ENCODE measurements at regions not wholly inside any gene's neighbourhood (a gene's known extent, or its start where the extent isn't known, plus 50 kb on each side); places are given as distances from the start of the nearest gene placed in this dataset.

DNA sequence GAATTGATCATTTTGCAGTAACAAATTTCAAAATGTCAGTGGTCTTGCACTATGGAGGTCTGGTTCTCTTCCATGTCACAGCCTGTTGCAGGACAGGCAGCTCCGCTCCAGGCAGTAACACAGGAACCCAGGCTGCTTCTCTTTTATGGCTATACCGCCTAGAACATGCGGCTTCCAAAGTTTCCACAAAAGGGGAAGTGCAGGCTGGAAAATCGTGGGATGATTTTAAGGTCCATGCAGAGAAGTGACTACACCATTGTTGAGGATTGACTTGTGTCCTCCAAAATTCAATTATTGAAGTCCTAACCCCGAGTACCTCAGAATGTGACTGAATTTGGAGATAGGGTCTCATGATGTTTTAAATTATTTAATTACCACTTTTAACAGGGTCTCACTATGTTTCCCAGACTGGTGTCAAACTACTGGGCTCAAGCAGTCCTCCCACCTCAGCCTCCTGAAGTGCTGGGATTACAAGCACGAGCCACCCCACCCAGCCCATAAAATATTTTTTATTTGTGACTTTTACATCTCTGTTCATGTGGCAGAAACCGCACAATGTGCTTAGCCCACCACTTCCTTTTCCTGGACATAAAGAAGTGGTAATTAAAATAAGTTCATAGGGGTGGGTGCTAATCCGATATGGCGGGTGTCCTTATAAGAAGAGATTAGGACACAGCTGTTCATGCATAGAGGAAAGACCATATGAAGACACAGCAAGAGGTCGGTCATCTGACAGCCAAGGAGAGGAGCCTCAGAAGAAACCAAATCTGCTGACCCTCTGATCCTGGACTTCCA, 279.2 kb upstream of the RPL38 start:
- no peak overlapping the region for H3K4me3 ChIP-seq (ENCODE audit: control insufficient read depth, low read depth, low read length)
- DNase-seq (ENCODE audit: low read depth): no peak
- TF ChIP-seq, protein P1, sequence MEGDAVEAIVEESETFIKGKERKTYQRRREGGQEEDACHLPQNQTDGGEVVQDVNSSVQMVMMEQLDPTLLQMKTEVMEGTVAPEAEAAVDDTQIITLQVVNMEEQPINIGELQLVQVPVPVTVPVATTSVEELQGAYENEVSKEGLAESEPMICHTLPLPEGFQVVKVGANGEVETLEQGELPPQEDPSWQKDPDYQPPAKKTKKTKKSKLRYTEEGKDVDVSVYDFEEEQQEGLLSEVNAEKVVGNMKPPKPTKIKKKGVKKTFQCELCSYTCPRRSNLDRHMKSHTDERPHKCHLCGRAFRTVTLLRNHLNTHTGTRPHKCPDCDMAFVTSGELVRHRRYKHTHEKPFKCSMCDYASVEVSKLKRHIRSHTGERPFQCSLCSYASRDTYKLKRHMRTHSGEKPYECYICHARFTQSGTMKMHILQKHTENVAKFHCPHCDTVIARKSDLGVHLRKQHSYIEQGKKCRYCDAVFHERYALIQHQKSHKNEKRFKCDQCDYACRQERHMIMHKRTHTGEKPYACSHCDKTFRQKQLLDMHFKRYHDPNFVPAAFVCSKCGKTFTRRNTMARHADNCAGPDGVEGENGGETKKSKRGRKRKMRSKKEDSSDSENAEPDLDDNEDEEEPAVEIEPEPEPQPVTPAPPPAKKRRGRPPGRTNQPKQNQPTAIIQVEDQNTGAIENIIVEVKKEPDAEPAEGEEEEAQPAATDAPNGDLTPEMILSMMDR (conservative IDR thresholded peaks at IDR 0.05; ENCODE audit: control insufficient read depth, insufficient read depth, low read depth, low read length): no peak

DNA sequence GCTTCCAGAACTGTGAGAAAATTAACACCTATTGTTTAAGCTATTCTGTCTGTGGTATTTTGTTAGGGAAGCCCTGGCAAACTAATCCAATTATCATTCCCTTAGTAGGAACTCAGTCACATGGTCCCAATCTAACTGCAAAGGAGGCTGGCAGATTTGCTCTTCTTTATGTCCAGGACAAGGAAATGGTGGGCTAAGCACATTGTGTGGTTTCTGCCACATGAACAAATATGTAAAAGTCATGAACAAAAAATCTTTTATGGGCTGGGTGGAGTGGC, 278.6 kb upstream of the RPL38 start:
- TF ChIP-seq, protein P1 (conservative IDR thresholded peaks at IDR 0.05; ENCODE audit: control insufficient read depth, insufficient read depth, low read depth, low read length): no peak
- no peak for DNase-seq (ENCODE audit: low read depth)
- H3K4me3 ChIP-seq (ENCODE audit: control insufficient read depth, low read depth, low read length): no peak overlapping the region

DNA sequence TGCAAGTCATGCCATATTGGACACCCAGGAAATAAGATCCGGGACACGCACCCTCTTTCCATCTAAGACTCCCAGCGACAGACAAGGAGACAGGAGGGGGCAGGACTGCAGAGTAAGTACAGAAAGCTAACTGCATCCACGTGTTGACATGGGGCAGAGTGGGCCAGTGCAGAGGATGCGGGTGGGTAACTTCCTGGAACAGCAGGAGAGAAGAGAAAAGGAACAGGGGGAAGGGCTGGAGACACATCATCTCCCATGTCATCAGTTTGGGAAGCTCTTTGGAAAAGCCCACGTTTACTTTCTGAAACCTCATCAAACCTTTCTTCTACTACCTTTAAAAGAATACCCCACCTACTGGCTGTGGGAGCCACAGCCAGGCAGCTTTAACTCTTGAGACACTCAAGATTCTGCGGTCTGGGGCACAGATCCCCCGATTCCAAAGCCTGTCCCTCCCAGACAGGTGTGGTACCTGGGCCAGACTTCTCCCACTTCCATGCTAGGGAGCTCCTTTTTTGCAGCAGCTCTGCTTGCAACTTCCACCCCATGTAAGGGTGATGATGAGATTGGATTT, 273.5 kb upstream of the RPL38 start:
- no peak for DNase-seq (ENCODE audit: low read depth)
- H3K4me3 ChIP-seq (ENCODE audit: control insufficient read depth, low read depth, low read length): no peak overlapping the region
- TF ChIP-seq, protein P1 (conservative IDR thresholded peaks at IDR 0.05; ENCODE audit: control insufficient read depth, insufficient read depth, low read depth, low read length): no peak

DNA sequence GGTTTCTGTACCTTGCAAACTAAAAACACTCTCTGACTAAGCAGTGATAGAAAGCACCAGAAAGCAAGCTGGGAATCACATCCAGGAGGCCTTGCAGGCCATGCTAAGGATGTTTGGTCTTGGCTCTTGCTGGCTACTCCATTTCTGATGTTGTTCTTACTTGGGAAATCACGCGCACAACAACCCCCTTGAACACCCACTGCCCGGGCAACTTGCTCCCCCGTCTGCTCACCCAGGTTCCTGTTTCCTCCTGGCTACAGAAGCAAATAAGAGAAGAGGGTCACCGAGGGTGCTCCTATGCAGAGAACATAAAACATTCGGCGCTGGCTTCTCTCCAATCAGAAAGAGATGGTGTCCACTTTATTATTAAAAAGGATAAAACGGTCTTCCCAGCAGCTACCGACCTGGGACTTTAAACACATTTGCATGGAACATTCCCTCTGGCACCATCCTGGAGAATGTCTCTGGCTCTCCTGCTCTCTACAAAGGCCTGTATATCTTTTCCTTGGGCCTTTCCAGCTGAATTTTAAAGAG, 271.2 kb upstream of the RPL38 start:
- TF ChIP-seq, protein P1 (conservative IDR thresholded peaks at IDR 0.05; ENCODE audit: control insufficient read depth, insufficient read depth, low read depth, low read length): no peak
- DNase-seq (ENCODE audit: low read depth): no peak
- no peak overlapping the region for H3K4me3 ChIP-seq (ENCODE audit: control insufficient read depth, low read depth, low read length)

DNA sequence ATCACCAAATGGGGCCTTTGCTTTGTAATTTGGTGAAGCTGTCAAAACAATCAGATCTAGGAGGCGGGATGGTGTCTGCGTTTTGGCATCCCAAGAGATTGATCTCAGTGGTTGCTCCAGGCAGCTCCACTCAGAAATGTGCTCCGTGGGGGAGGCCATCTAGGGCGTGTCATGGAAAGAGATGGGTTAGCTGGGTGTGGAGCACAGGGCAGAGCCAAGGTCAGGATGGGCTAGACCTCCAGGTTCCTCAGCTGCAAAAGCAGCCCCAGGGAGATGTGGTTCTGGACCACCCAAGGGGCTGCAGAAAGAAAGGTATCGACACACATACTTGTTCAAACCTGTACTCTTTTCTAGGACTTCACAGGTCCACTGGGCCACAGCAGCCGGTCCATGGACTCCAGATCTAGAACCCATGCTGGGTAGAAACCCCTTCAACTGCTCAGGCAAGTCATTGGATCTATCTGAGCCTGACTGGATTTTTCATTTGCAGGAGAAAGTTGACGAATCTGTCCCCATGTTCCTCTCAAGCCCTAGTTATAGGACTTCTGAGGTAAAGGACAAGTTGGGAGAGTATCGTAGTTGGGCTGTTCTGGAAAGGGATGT, 270.2 kb upstream of the RPL38 start:
- no peak for DNase-seq (ENCODE audit: low read depth)
- H3K4me3 ChIP-seq (ENCODE audit: control insufficient read depth, low read depth, low read length): no peak overlapping the region
- TF ChIP-seq, protein P1 (conservative IDR thresholded peaks at IDR 0.05; ENCODE audit: control insufficient read depth, insufficient read depth, low read depth, low read length): no peak

DNA sequence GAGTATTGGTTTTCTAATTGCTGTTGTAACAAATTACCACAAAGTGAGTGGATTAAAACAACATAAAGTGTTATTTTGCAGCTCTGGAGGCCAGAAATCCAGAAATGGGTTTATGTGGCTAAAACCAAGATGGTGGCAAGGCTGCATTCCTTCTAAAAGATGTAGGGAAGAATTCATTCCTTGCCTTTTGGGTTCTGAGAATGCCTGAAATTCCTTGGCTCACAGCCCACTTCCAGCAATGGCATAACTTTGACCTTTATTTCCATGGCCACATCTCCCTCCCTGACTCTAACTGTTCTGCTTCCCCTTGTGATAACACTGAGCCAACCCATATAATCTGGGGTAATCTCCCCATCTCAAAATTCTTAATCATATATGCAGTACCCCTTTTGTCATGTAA, 269.6 kb upstream of the RPL38 start:
- no peak overlapping the region for H3K4me3 ChIP-seq (ENCODE audit: control insufficient read depth, low read depth, low read length)
- DNase-seq (ENCODE audit: low read depth): no peak
- TF ChIP-seq, protein P1 (conservative IDR thresholded peaks at IDR 0.05; ENCODE audit: control insufficient read depth, insufficient read depth, low read depth, low read length): no peak
